Small intestine (tissue), 7 donors: ENCODE measurements at regions not wholly inside any gene's neighbourhood (a gene's known extent, or its start where the extent isn't known, plus 50 kb on each side); places are given as distances from the start of the nearest gene placed in this dataset.

ENCODE experiments used
- DNase-seq, 2 donors: peaks; one replicate each; pipeline versions ENCODE4 v3.0.0 to v3.0.0-alpha.2; 2013
- FAIRE-seq: peaks from 2 replicates; lab custom pipeline; 2012; peaks lifted over from hg19 to GRCh38; lab: Jason Lieb, UNC
- H3K27ac ChIP-seq, 3 donors: one replicate each; pipeline ENCODE4 v1.5.1; 2013; ENCODE audit warnings: low read length in 2 of 3, mild to moderate bottlenecking in 2 of 3, control low read depth in 1 of 3, inconsistent platforms in 1 of 3, low read depth in 1 of 3, moderate library complexity in 1 of 3
- H3K27me3 ChIP-seq, 3 donors: one replicate each; pipeline ENCODE4 v1.6.1; 2013; ENCODE audit warnings: low read length in 3 of 3, inconsistent platforms in 1 of 3; ENCODE audit not compliant: control insufficient read depth in 3 of 3, insufficient read depth in 3 of 3
- H3K36me3 ChIP-seq, 3 donors: one replicate each; pipeline ENCODE4 v1.6.1; 2013; ENCODE audit warnings: low read length in 3 of 3, inconsistent platforms in 1 of 3, low read depth in 1 of 3, mild to moderate bottlenecking in 1 of 3, moderate library complexity in 1 of 3; ENCODE audit not compliant: control insufficient read depth in 3 of 3, insufficient read depth in 2 of 3
- H3K4me1 ChIP-seq, 3 donors: one replicate each; pipeline ENCODE4 v1.6.1; 2013; ENCODE audit warnings: low read length in 2 of 3, inconsistent platforms in 1 of 3, low read depth in 1 of 3, mild to moderate bottlenecking in 1 of 3, moderate library complexity in 1 of 3; ENCODE audit not compliant: control insufficient read depth in 3 of 3, insufficient read depth in 2 of 3
- H3K4me3 ChIP-seq, 3 donors: one replicate each; pipeline ENCODE4 v1.5.1; 2013; ENCODE audit warnings: low read length in 3 of 3, control low read depth in 1 of 3, inconsistent platforms in 1 of 3, low read depth in 1 of 3, mild to moderate bottlenecking in 1 of 3, moderate library complexity in 1 of 3
- H3K9me3 ChIP-seq, 2 donors: one replicate each; pipeline ENCODE4 v1.6.1; 2013; ENCODE audit warnings: low read depth in 1 of 2, low read length in 1 of 2; ENCODE audit not compliant: control insufficient read depth in 2 of 2, insufficient read depth in 1 of 2
- WGBS, 3 donors: extraction: QIAGEN DNeasy Blood & Tissue Kit; methylation state at CpG; one replicate each; pipeline ENCODE4 v1.1.7; 2013; 5-methylcytosine and 5-hydroxymethylcytosine counted together
- donor health status: healthy with polysubstance abuse.
- donor health status: control.
- donor health status: control.
- donor health status: Bipolar disorder and iron deficiency.
- donor health status: healthy.

DNA sequence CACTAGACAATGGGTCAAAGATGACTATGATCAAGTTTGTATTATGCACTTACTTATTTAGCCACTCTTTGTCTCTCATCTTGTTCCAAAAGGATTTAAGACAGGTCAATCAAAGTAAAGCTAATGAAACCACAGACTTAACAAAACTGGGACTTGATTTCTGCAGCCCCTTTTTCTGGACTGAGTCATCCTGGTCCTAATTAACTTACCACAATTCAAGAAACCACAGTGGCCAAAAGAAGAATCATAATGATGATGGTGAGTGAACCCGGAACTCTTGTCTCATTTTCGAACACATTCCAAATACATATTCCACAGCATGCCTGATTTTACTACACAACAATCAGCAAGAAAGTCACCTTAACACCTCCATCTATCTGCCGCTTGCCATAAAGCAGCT, 1333.0 kb downstream of the ROBO1 start:
- no peaks in the 10 kb centered on the region for H3K9me3 ChIP-seq
- no peaks in the 10 kb centered on the region for H3K27me3 ChIP-seq
- no peak overlapping the region for H3K27ac ChIP-seq
- H3K4me3 ChIP-seq = no peak overlapping the region
- H3K36me3 ChIP-seq = no peaks in the 10 kb centered on the region
- H3K4me1 ChIP-seq = no peaks in the 10 kb centered on the region
- 89 to 95% (median 91%) methylated on average over 3 of the region's 3 CpGs for WGBS, 3 donors
- FAIRE-seq (no peak), DNase-seq (no peak)

DNA sequence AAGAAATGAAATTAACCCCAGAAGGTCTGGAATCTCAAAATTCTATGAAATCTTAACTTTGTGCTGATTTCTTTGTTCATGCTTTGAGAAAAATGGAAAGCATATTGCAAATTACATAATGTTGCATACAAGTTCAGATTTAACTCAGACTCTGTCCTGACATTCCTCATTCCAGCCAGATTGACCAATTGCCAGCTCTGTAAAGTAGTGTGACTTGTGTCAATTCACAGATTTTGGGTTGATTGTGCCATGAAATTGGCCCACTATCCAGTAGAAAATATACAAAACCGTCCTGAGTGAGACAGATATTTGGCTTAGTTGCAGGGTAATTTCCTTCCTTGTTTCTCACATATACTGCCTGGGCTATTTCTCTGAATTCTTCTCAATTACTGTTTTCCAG, 1312.6 kb downstream of the ROBO1 start:
- H3K9me3 ChIP-seq = no peaks in the 10 kb centered on the region
- no peak for FAIRE-seq
- WGBS, 3 donors = 27 to 67% (median 48%) methylated on average over 1 of the region's 1 CpG
- no peaks in the 10 kb centered on the region for H3K27me3 ChIP-seq
- no peak for DNase-seq
- H3K4me1 ChIP-seq = no peaks in the 10 kb centered on the region
- no peaks in the 10 kb centered on the region for H3K36me3 ChIP-seq
- H3K4me3 ChIP-seq = no peak overlapping the region
- no peak overlapping the region for H3K27ac ChIP-seq

DNA sequence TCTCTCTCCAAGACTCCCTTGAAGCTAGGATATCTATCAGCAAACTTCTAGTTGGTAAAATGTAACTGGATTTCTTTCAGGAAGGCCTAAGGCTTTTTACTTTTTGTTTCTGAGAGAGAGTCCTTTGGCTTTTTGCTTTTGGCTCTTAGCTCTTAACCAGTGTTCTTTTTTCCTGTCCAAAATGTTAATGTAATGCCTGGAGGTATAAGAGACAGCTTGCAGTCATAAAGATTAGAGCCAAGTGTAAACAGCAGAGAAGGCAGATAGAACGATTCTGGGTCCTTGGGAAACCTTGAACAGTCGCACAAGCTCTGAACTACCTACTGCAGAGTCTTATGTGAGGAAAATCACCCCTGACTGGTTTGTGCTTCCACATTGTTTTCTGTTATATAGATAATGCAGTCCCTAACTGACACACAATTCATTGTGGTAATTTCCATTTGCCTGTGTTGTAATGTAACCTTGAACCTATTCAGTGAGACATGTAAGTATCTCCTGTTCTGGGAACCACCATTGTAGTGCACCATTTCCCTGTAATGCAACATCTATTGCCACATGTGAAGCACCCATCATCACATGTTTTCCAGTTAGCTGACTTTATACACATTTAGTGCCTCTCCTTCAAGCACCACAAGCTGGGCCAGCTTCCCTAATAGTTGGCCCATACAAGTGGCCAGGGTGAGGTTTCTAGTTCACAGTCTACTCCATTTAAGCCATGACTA, 1311.9 kb downstream of the ROBO1 start:
- H3K4me3 ChIP-seq = no peak overlapping the region
- H3K27ac ChIP-seq = no peak overlapping the region
- DNase-seq (no peak), FAIRE-seq (no peak)
- peaks cover 0 to under 1% of the 10 kb centered on the region in 2 donors for H3K9me3 ChIP-seq
- H3K36me3 ChIP-seq = no peaks in the 10 kb centered on the region
- H3K4me1 ChIP-seq = no peaks in the 10 kb centered on the region
- no peaks in the 10 kb centered on the region for H3K27me3 ChIP-seq
- 43 to 60% (median 59%) methylated on average over 2 of the region's 2 CpGs for WGBS, 3 donors

- Histone ChIP-seq H3K36me3 (no peaks in the 10 kb centered on the region), H3K9me3 (peaks cover 0 to 8% of the 10 kb centered on the region in 2 donors), H3K27me3 (no peaks in the 10 kb centered on the region), H3K27ac (no peak overlapping the region), H3K4me3 (no peak overlapping the region), H3K4me1 (no peaks in the 10 kb centered on the region)
- WGBS, 3 donors = 68 to 87% (median 84%) methylated on average over 2 of the region's 2 CpGs
- no peak for FAIRE-seq
- no peak for DNase-seq
Measured at GRCh38 chr3:78459796-78460195, 1308.0 kb downstream of the ROBO1 start.

GRCh38 chr3:78462021-78462420, 1305.8 kb downstream of the ROBO1 start:
- no peak overlapping the region for H3K27ac ChIP-seq
- peaks cover 0 to 8% of the 10 kb centered on the region in 2 donors for H3K9me3 ChIP-seq
- no peak for FAIRE-seq
- WGBS, 3 donors = 33 to 77% (median 42%) methylated on average over 2 of the region's 2 CpGs
- H3K4me1 ChIP-seq = no peaks in the 10 kb centered on the region
- H3K4me3 ChIP-seq = no peak overlapping the region
- H3K27me3 ChIP-seq = no peaks in the 10 kb centered on the region
- H3K36me3 ChIP-seq = no peaks in the 10 kb centered on the region
- DNase-seq = no peak

- Histone ChIP-seq H3K36me3 (no peaks in the 10 kb centered on the region), H3K4me1 (no peaks in the 10 kb centered on the region), H3K27me3 (no peaks in the 10 kb centered on the region), H3K9me3 (no peaks in the 10 kb centered on the region), H3K27ac (no peak overlapping the region), H3K4me3 (no peak overlapping the region)
- FAIRE-seq (no peak), DNase-seq (no peak)
- WGBS, 3 donors = 67 to 71% (median 71%) methylated on average over 3 of the region's 3 CpGs
Measured at GRCh38 chr3:78476076-78476475, 1291.7 kb downstream of the ROBO1 start.

- FAIRE-seq (no peak), DNase-seq (no peak)
Measured at GRCh38 chr3:78481050-78481449, 1286.7 kb downstream of the ROBO1 start.

DNA sequence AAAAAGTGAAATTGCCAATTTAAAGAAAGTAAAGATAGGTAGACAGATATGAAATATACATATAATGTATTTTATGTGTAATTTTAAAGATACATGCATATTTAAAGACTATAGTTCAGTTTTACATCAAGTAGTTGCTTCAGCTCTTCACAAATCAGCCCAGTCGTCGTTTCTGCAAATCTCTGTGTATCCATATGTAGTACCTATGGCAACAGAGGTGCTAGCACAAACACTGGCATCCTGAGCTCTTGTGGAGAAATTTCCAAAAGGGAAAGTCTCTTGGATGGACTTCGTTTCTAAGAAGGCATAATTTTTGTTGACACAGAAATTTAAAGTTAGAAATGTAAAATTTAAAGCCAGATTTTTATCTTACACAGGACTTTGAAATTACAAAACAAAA, 1284.7 kb downstream of the ROBO1 start:
- H3K4me1 ChIP-seq = no peaks in the 10 kb centered on the region
- H3K27ac ChIP-seq = no peak overlapping the region
- H3K4me3 ChIP-seq = no peak overlapping the region
- H3K9me3 ChIP-seq = no peaks in the 10 kb centered on the region
- FAIRE-seq (no peak), DNase-seq (no peak)
- H3K27me3 ChIP-seq = no peaks in the 10 kb centered on the region
- 26 to 48% (median 28%) methylated on average over 3 of the region's 3 CpGs for WGBS, 3 donors
- H3K36me3 ChIP-seq = no peaks in the 10 kb centered on the region

More at GRCh38 chr3:78481050-78481449, 1286.7 kb downstream of the ROBO1 start:
- Histone ChIP-seq H3K4me3 (no peak overlapping the region), H3K27me3 (no peaks in the 10 kb centered on the region), H3K36me3 (no peaks in the 10 kb centered on the region), H3K4me1 (no peaks in the 10 kb centered on the region), H3K27ac (no peak overlapping the region), H3K9me3 (no peaks in the 10 kb centered on the region)
- whole genome bisulfite sequencing, 3 donors = 79 to 88% (median 83%) methylated on average over 11 of the region's 11 CpGs

GRCh38 chr3:78494851-78495250, 1272.9 kb downstream of the ROBO1 start:
- no peaks in the 10 kb centered on the region for H3K27me3 ChIP-seq
- DNase-seq = no peak
- no peak overlapping the region for H3K4me3 ChIP-seq
- no peak overlapping the region for H3K27ac ChIP-seq
- WGBS, 3 donors = 74 to 86% (median 79%) methylated on average over 3 of the region's 3 CpGs
- no peaks in the 10 kb centered on the region for H3K4me1 ChIP-seq
- no peak for FAIRE-seq
- no peaks in the 10 kb centered on the region for H3K36me3 ChIP-seq
- no peaks in the 10 kb centered on the region for H3K9me3 ChIP-seq
